HG03135 (cell line): ENCODE measurements at regions not wholly inside any gene's neighbourhood (a gene's known extent, or its start where the extent isn't known, plus 50 kb on each side); places are given as distances from the start of the nearest gene placed in this dataset.
"Not testable (repeated sequence)": the region's sequence is repeated elsewhere in the genome, so short reads cannot be mapped to it uniquely, and the experiment has no call there.

Experiments used
- ATAC-seq: cut with Tn5 transposase; IDR thresholded peaks from one replicate; pipeline ENCODE4 v1.9.1; 2021; ENCODE audit warnings: mild to moderate bottlenecking, moderate library complexity; ENCODE audit not compliant: unreplicated experiment

- no peak for ATAC-seq
These were observed 165.9 kb downstream of the NRN1 start for GRCh38 chr6:5840734-5841390.

- ATAC-seq: no peak
These were observed 167.9 kb downstream of the NRN1 start for GRCh38 chr6:5838656-5839396.

GRCh38 chr6:5837323-5837722 lies 169.4 kb downstream of the NRN1 start:
- ATAC-seq: no peak

- not testable (repeated sequence) for ATAC-seq
These were observed 170.1 kb downstream of the NRN1 start for GRCh38 chr6:5836597-5836996.

GRCh38 chr6:5833120-5833519 lies 173.6 kb downstream of the NRN1 start:
- ATAC-seq: no peak

- ATAC-seq: no peak
These were observed 174.1 kb downstream of the NRN1 start for GRCh38 chr6:5832668-5833067.

- peak; percentile 55 for ATAC-seq
These were observed 175.4 kb downstream of the NRN1 start for GRCh38 chr6:5831219-5831862.

GRCh38 chr6:5828296-5828695 lies 178.4 kb downstream of the NRN1 start:
- no peak for ATAC-seq

GRCh38 chr6:5827056-5827904 lies 179.4 kb downstream of the NRN1 start:
- no peak for ATAC-seq

GRCh38 chr6:5824382-5824983 lies 182.2 kb downstream of the NRN1 start:
- not testable (repeated sequence) for ATAC-seq
